Mesenchymal stem cell (in vitro differentiated cells and primary cell): ENCODE measurements at regions not wholly inside any gene's neighbourhood (a gene's known extent, or its start where the extent isn't known, plus 50 kb on each side); places are given as distances from the start of the nearest gene placed in this dataset.

Experiments used
- DNase-seq: peaks from one replicate; pipeline ENCODE4 v3.0.0-alpha.2; 2013
- H2AFZ ChIP-seq: one replicate; pipeline ENCODE4 v1.6.1; 2013; ENCODE audit warnings: low read depth, mild to moderate bottlenecking, control low read depth, inconsistent platforms, low read length, moderate library complexity
- H2AK5ac ChIP-seq: 2 replicates; pipeline ENCODE4 v1.6.1; 2013; ENCODE audit warnings: low read length, moderate library complexity, mild to moderate bottlenecking, inconsistent platforms; ENCODE audit not compliant: severe bottlenecking
- H2BK120ac ChIP-seq: one replicate; pipeline ENCODE4 v1.6.1; 2013; ENCODE audit warnings: low read depth, mild to moderate bottlenecking, inconsistent platforms, low read length, moderate library complexity
- H2BK12ac ChIP-seq, 2 experiments: one replicate each; pipeline ENCODE4 v1.6.1; 2013; ENCODE audit warnings: inconsistent platforms in 2 of 2, low read length in 2 of 2, mild to moderate bottlenecking in 2 of 2, moderate library complexity in 2 of 2, control low read depth in 1 of 2
- H2BK15ac ChIP-seq: one replicate; pipeline ENCODE4 v1.6.1; 2013; ENCODE audit warnings: mild to moderate bottlenecking, low read depth, inconsistent platforms; ENCODE audit not compliant: poor library complexity, severe bottlenecking
- H2BK5ac ChIP-seq: 2 replicates; pipeline ENCODE4 v1.6.1; 2013; ENCODE audit warnings: low read depth, mild to moderate bottlenecking, low read length, control low read depth, inconsistent platforms; ENCODE audit not compliant: poor library complexity, severe bottlenecking
- H3K14ac ChIP-seq, 2 experiments: one replicate each; pipeline ENCODE4 v1.6.1; 2013; ENCODE audit warnings: inconsistent platforms in 2 of 2, low read length in 2 of 2, control low read depth in 1 of 2, mild to moderate bottlenecking in 1 of 2, moderate library complexity in 1 of 2
- H3K18ac ChIP-seq, 2 experiments: one replicate each; pipeline ENCODE4 v1.6.1; 2013; ENCODE audit warnings: inconsistent platforms in 2 of 2, low read length in 2 of 2, control low read depth in 1 of 2, low read depth in 1 of 2, mild to moderate bottlenecking in 1 of 2
- H3K23ac ChIP-seq, 2 experiments: one replicate each; pipeline ENCODE4 v1.6.1; 2013; ENCODE audit warnings: inconsistent platforms in 2 of 2, low read length in 2 of 2, mild to moderate bottlenecking in 2 of 2, moderate library complexity in 2 of 2, control low read depth in 1 of 2
- H3K27ac ChIP-seq: 2 replicates; pipeline ENCODE4 v1.5.1; 2013; ENCODE audit warnings: mild to moderate bottlenecking, moderate library complexity, low read length, control low read depth, inconsistent platforms; ENCODE audit not compliant: poor library complexity, severe bottlenecking
- H3K27me3 ChIP-seq, 2 experiments: 2 replicates each; pipeline versions ENCODE4 v1.6.1 to v1.7.0; 2013; ENCODE audit warnings: low read length in 2 of 2, mild to moderate bottlenecking in 2 of 2, moderate library complexity in 2 of 2, control low read depth in 1 of 2, inconsistent platforms in 1 of 2; ENCODE audit not compliant: control insufficient read depth in 1 of 2, insufficient read depth in 1 of 2
- H3K36me3 ChIP-seq, 2 experiments: 2 replicates each; pipeline versions ENCODE4 v1.6.1 to v1.7.0; 2013; ENCODE audit warnings: low read length in 2 of 2, control low read depth in 1 of 2, inconsistent platforms in 1 of 2, low read depth in 1 of 2, mild to moderate bottlenecking in 1 of 2; ENCODE audit not compliant: insufficient read depth in 2 of 2, control insufficient read depth in 1 of 2
- H3K4ac ChIP-seq, 2 experiments: one replicate each; pipeline ENCODE4 v1.6.1; 2013; ENCODE audit warnings: inconsistent platforms in 2 of 2, low read length in 2 of 2, mild to moderate bottlenecking in 2 of 2, moderate library complexity in 2 of 2, control low read depth in 1 of 2, low read depth in 1 of 2
- H3K4me1 ChIP-seq: 2 replicates; pipeline ENCODE4 v1.6.1; 2013; ENCODE audit warnings: low read depth, low read length, control low read depth; ENCODE audit not compliant: control insufficient read depth, insufficient read depth
- H3K4me2 ChIP-seq: 2 replicates; pipeline ENCODE4 v1.6.1; 2013; ENCODE audit warnings: low read length, mild to moderate bottlenecking, inconsistent platforms; ENCODE audit not compliant: poor library complexity, severe bottlenecking
- H3K4me3 ChIP-seq, 2 experiments: 2 replicates each; pipeline versions ENCODE4 v1.5.1 to v1.7.0; 2013; ENCODE audit warnings: low read length in 2 of 2, mild to moderate bottlenecking in 2 of 2, control low read depth in 1 of 2, low read depth in 1 of 2; ENCODE audit not compliant: insufficient read depth in 1 of 2
- H3K79me1 ChIP-seq: replicated peaks from 2 replicates; pipeline ENCODE4 v1.6.1; 2013; ENCODE audit warnings: mild to moderate bottlenecking, control low read depth, low read length, inconsistent platforms; ENCODE audit not compliant: poor library complexity, severe bottlenecking
- H3K9ac ChIP-seq: 2 replicates; pipeline ENCODE4 v1.7.0; 2013; ENCODE audit warnings: mild to moderate bottlenecking, low read length, moderate library complexity
- H3K9me3 ChIP-seq: 2 replicates; pipeline ENCODE4 v1.7.0; 2013; ENCODE audit warnings: mild to moderate bottlenecking, low read length; ENCODE audit not compliant: control insufficient read depth
- H4K8ac ChIP-seq: one replicate; pipeline ENCODE4 v1.6.1; 2013; ENCODE audit warnings: inconsistent platforms, mild to moderate bottlenecking, low read length, moderate library complexity
- H4K91ac ChIP-seq: one replicate; pipeline ENCODE4 v1.6.1; 2013; ENCODE audit warnings: mild to moderate bottlenecking, low read length, inconsistent platforms
- WGBS: methylation state at CpG from one replicate; pipeline ENCODE4 v1.1.7; 2013; ENCODE audit warnings: mixed read lengths; 5-methylcytosine and 5-hydroxymethylcytosine counted together

GRCh38 chr14:97361181-97361580 is 564.0 kb downstream of the VRK1 start:
- no peak overlapping the region for H3K4me3 ChIP-seq
- H2BK12ac ChIP-seq, result no peak overlapping the region
- H4K8ac ChIP-seq, result no peak overlapping the region
- H3K27me3 ChIP-seq, result no peaks in the 10 kb centered on the region
- H2AK5ac ChIP-seq, result no peak overlapping the region
- H4K91ac ChIP-seq, result no peak overlapping the region
- DNase-seq, result no peak
- no peak overlapping the region for H2BK15ac ChIP-seq
- no peak overlapping the region for H3K23ac ChIP-seq
- no peak overlapping the region for H3K9ac ChIP-seq
- H2BK120ac ChIP-seq, result no peak overlapping the region
- H3K36me3 ChIP-seq, result no peaks in the 10 kb centered on the region
- H3K4me2 ChIP-seq, result no peak overlapping the region
- no peaks in the 10 kb centered on the region for H3K79me1 ChIP-seq
- no peak overlapping the region for H3K27ac ChIP-seq
- no peaks in the 10 kb centered on the region for H3K9me3 ChIP-seq
- no peak overlapping the region for H2BK5ac ChIP-seq
- 81% methylated on average over 6 of the region's 6 CpGs for WGBS
- no peak overlapping the region for H3K4ac ChIP-seq
- H3K18ac ChIP-seq, result no peak overlapping the region
- H3K4me1 ChIP-seq, result no peaks in the 10 kb centered on the region
- no peak overlapping the region for H3K14ac ChIP-seq
- no peak overlapping the region for H2AFZ ChIP-seq

DNA sequence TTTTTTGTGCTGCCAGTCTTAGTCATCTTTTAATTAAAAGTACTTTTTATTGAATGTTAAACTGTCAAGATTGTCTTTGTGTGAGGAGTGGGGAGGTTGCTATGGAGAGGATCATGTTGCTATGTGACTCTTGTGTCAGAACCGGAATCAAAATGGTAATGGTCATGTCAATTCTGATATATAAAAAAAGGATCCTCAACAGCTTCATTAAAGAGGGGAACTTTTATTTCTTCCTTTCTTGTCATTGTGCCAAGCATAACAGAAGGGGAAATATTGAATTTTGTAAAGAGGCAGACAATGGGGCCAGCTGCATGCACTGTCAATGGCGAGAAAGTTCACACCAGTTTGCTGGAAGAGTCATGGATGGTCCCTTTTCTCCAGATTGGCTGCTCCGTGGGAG is 564.8 kb downstream of the VRK1 start:
- Histone ChIP-seq H2AK5ac (no peak overlapping the region), H3K9me3 (no peaks in the 10 kb centered on the region), H3K36me3 (no peaks in the 10 kb centered on the region), H2BK12ac (no peak overlapping the region), H3K27ac (no peak overlapping the region), H4K91ac (no peak overlapping the region), H2AFZ (no peak overlapping the region), H4K8ac (no peak overlapping the region), H3K23ac (no peak overlapping the region), H3K4me3 (no peak overlapping the region), H3K27me3 (no peaks in the 10 kb centered on the region), H3K9ac (no peak overlapping the region), H3K79me1 (no peaks in the 10 kb centered on the region), H3K4ac (no peak overlapping the region), H3K4me1 (no peaks in the 10 kb centered on the region), H2BK5ac (no peak overlapping the region), H3K18ac (no peak overlapping the region), H3K14ac (no peak overlapping the region), H2BK120ac (no peak overlapping the region), H2BK15ac (no peak overlapping the region), H3K4me2 (no peak overlapping the region)
- 75% methylated on average over 1 of the region's 3 CpGs for WGBS
- DNase-seq, result no peak

DNA sequence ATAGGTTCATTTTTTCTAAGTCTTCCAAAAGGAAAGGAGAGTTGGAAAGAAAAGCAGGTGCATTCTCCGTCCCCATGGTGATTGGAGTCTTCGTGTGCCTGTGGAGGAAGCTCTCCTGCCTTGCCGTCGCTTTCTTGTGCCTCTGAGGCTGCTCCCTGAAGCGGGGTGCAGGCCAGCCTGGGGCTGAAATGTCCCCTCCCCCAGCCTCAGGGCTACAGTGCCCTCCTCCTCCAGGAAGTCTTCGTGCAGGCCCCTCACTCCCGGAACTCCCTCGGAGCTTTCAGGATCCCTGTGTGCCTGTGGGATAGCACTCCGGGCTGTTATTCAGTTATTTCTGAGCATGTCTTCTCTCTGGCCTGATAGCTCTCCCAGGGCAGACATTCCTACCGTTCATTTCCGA is 569.2 kb downstream of the VRK1 start:
- no peak overlapping the region for H3K27ac ChIP-seq
- no peak overlapping the region for H3K4me2 ChIP-seq
- no peaks in the 10 kb centered on the region for H3K4me1 ChIP-seq
- H3K14ac ChIP-seq, result no peak overlapping the region
- H2BK12ac ChIP-seq, result no peak overlapping the region
- no peak overlapping the region for H3K18ac ChIP-seq
- H3K4ac ChIP-seq, result no peak overlapping the region
- no peak overlapping the region for H3K23ac ChIP-seq
- H2AK5ac ChIP-seq, result no peak overlapping the region
- no peak overlapping the region for H3K9ac ChIP-seq
- 47% methylated on average over 11 of the region's 11 CpGs for WGBS
- no peak overlapping the region for H2BK5ac ChIP-seq
- no peaks in the 10 kb centered on the region for H3K36me3 ChIP-seq
- H2BK120ac ChIP-seq, result no peak overlapping the region
- H3K79me1 ChIP-seq, result no peaks in the 10 kb centered on the region
- H2BK15ac ChIP-seq, result no peak overlapping the region
- H4K8ac ChIP-seq, result no peak overlapping the region
- DNase-seq, result no peak
- H3K9me3 ChIP-seq, result peaks cover 7% of the 10 kb centered on the region
- H2AFZ ChIP-seq, result no peak overlapping the region
- H4K91ac ChIP-seq, result no peak overlapping the region
- H3K4me3 ChIP-seq, result no peak overlapping the region
- H3K27me3 ChIP-seq, result no peaks in the 10 kb centered on the region

DNA sequence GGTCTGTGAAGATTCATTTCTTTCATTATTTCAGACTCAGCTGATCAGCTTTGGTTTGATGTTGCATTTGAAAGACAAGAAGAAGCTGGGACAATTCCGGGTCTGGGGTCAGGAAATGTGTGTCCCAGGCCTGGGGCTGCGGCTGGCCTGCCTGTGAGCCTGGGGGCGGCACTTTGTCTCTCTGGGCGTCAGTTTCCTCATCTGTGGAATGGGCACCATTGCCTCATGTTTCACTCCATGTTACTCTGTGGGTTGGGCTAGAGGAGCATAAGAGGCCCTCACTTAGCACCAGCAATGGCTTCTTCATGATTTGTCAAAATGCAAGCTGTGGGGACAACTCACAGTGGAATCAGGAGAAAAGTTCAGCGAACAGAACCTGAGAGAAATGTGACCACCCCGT is 570.1 kb downstream of the VRK1 start:
- Histone ChIP-seq H3K4me3 (no peak overlapping the region), H2BK120ac (no peak overlapping the region), H3K36me3 (no peaks in the 10 kb centered on the region), H3K79me1 (no peaks in the 10 kb centered on the region), H3K4me1 (no peaks in the 10 kb centered on the region), H2AFZ (no peak overlapping the region), H3K23ac (no peak overlapping the region), H3K4ac (no peak overlapping the region), H2BK12ac (no peak overlapping the region), H3K18ac (no peak overlapping the region), H4K8ac (no peak overlapping the region), H3K4me2 (no peak overlapping the region), H3K9ac (no peak overlapping the region), H4K91ac (no peak overlapping the region), H3K9me3 (peaks cover 7% of the 10 kb centered on the region), H2BK5ac (no peak overlapping the region), H3K27me3 (no peaks in the 10 kb centered on the region), H2BK15ac (no peak overlapping the region), H3K27ac (no peak overlapping the region), H3K14ac (no peak overlapping the region), H2AK5ac (no peak overlapping the region)
- WGBS, result 62% methylated on average over 6 of the region's 6 CpGs
- DNase-seq, result no peak
